Mesenchymal stem cell (in vitro differentiated cells and primary cell): ENCODE measurements at regions not wholly inside any gene's neighbourhood (a gene's known extent, or its start where the extent isn't known, plus 50 kb on each side); places are given as distances from the start of the nearest gene placed in this dataset.

Experiments
- DNase-seq: peaks from one replicate; pipeline ENCODE4 v3.0.0-alpha.2; 2013
- H2AFZ ChIP-seq: one replicate; pipeline ENCODE4 v1.6.1; 2013; ENCODE audit warnings: low read depth, mild to moderate bottlenecking, control low read depth, inconsistent platforms, low read length, moderate library complexity
- H2AK5ac ChIP-seq: 2 replicates; pipeline ENCODE4 v1.6.1; 2013; ENCODE audit warnings: low read length, moderate library complexity, mild to moderate bottlenecking, inconsistent platforms; ENCODE audit not compliant: severe bottlenecking
- H2BK120ac ChIP-seq: one replicate; pipeline ENCODE4 v1.6.1; 2013; ENCODE audit warnings: low read depth, mild to moderate bottlenecking, inconsistent platforms, low read length, moderate library complexity
- H2BK12ac ChIP-seq, 2 experiments: one replicate each; pipeline ENCODE4 v1.6.1; 2013; ENCODE audit warnings: inconsistent platforms in 2 of 2, low read length in 2 of 2, mild to moderate bottlenecking in 2 of 2, moderate library complexity in 2 of 2, control low read depth in 1 of 2
- H2BK15ac ChIP-seq: one replicate; pipeline ENCODE4 v1.6.1; 2013; ENCODE audit warnings: mild to moderate bottlenecking, low read depth, inconsistent platforms; ENCODE audit not compliant: poor library complexity, severe bottlenecking
- H2BK5ac ChIP-seq: 2 replicates; pipeline ENCODE4 v1.6.1; 2013; ENCODE audit warnings: low read depth, mild to moderate bottlenecking, low read length, control low read depth, inconsistent platforms; ENCODE audit not compliant: poor library complexity, severe bottlenecking
- H3K14ac ChIP-seq, 2 experiments: one replicate each; pipeline ENCODE4 v1.6.1; 2013; ENCODE audit warnings: inconsistent platforms in 2 of 2, low read length in 2 of 2, control low read depth in 1 of 2, mild to moderate bottlenecking in 1 of 2, moderate library complexity in 1 of 2
- H3K18ac ChIP-seq, 2 experiments: one replicate each; pipeline ENCODE4 v1.6.1; 2013; ENCODE audit warnings: inconsistent platforms in 2 of 2, low read length in 2 of 2, control low read depth in 1 of 2, low read depth in 1 of 2, mild to moderate bottlenecking in 1 of 2
- H3K23ac ChIP-seq, 2 experiments: one replicate each; pipeline ENCODE4 v1.6.1; 2013; ENCODE audit warnings: inconsistent platforms in 2 of 2, low read length in 2 of 2, mild to moderate bottlenecking in 2 of 2, moderate library complexity in 2 of 2, control low read depth in 1 of 2
- H3K27ac ChIP-seq: 2 replicates; pipeline ENCODE4 v1.5.1; 2013; ENCODE audit warnings: mild to moderate bottlenecking, moderate library complexity, low read length, control low read depth, inconsistent platforms; ENCODE audit not compliant: poor library complexity, severe bottlenecking
- H3K27me3 ChIP-seq, 2 experiments: 2 replicates each; pipeline versions ENCODE4 v1.6.1 to v1.7.0; 2013; ENCODE audit warnings: low read length in 2 of 2, mild to moderate bottlenecking in 2 of 2, moderate library complexity in 2 of 2, control low read depth in 1 of 2, inconsistent platforms in 1 of 2; ENCODE audit not compliant: control insufficient read depth in 1 of 2, insufficient read depth in 1 of 2
- H3K36me3 ChIP-seq, 2 experiments: 2 replicates each; pipeline versions ENCODE4 v1.6.1 to v1.7.0; 2013; ENCODE audit warnings: low read length in 2 of 2, control low read depth in 1 of 2, inconsistent platforms in 1 of 2, low read depth in 1 of 2, mild to moderate bottlenecking in 1 of 2; ENCODE audit not compliant: insufficient read depth in 2 of 2, control insufficient read depth in 1 of 2
- H3K4ac ChIP-seq, 2 experiments: one replicate each; pipeline ENCODE4 v1.6.1; 2013; ENCODE audit warnings: inconsistent platforms in 2 of 2, low read length in 2 of 2, mild to moderate bottlenecking in 2 of 2, moderate library complexity in 2 of 2, control low read depth in 1 of 2, low read depth in 1 of 2
- H3K4me1 ChIP-seq: 2 replicates; pipeline ENCODE4 v1.6.1; 2013; ENCODE audit warnings: low read depth, low read length, control low read depth; ENCODE audit not compliant: control insufficient read depth, insufficient read depth
- H3K4me2 ChIP-seq: 2 replicates; pipeline ENCODE4 v1.6.1; 2013; ENCODE audit warnings: low read length, mild to moderate bottlenecking, inconsistent platforms; ENCODE audit not compliant: poor library complexity, severe bottlenecking
- H3K4me3 ChIP-seq, 2 experiments: 2 replicates each; pipeline versions ENCODE4 v1.5.1 to v1.7.0; 2013; ENCODE audit warnings: low read length in 2 of 2, mild to moderate bottlenecking in 2 of 2, control low read depth in 1 of 2, low read depth in 1 of 2; ENCODE audit not compliant: insufficient read depth in 1 of 2
- H3K79me1 ChIP-seq: replicated peaks from 2 replicates; pipeline ENCODE4 v1.6.1; 2013; ENCODE audit warnings: mild to moderate bottlenecking, control low read depth, low read length, inconsistent platforms; ENCODE audit not compliant: poor library complexity, severe bottlenecking
- H3K9ac ChIP-seq: 2 replicates; pipeline ENCODE4 v1.7.0; 2013; ENCODE audit warnings: mild to moderate bottlenecking, low read length, moderate library complexity
- H3K9me3 ChIP-seq: 2 replicates; pipeline ENCODE4 v1.7.0; 2013; ENCODE audit warnings: mild to moderate bottlenecking, low read length; ENCODE audit not compliant: control insufficient read depth
- H4K8ac ChIP-seq: one replicate; pipeline ENCODE4 v1.6.1; 2013; ENCODE audit warnings: inconsistent platforms, mild to moderate bottlenecking, low read length, moderate library complexity
- H4K91ac ChIP-seq: one replicate; pipeline ENCODE4 v1.6.1; 2013; ENCODE audit warnings: mild to moderate bottlenecking, low read length, inconsistent platforms
- WGBS: methylation state at CpG from one replicate; pipeline ENCODE4 v1.1.7; 2013; ENCODE audit warnings: mixed read lengths; 5-methylcytosine and 5-hydroxymethylcytosine counted together

- no peak overlapping the region for H2AK5ac ChIP-seq
- DNase-seq = no peak
- H2BK15ac ChIP-seq = no peak overlapping the region
- peaks cover 0 to 8% of the 10 kb centered on the region in 2 experiments for H3K27me3 ChIP-seq
- no peak overlapping the region for H2AFZ ChIP-seq
- H4K91ac ChIP-seq = no peak overlapping the region
- H2BK12ac ChIP-seq = no peak overlapping the region
- no peak overlapping the region for H3K4me2 ChIP-seq
- no peak overlapping the region for H3K4ac ChIP-seq
- H3K18ac ChIP-seq = no peak overlapping the region
- no peak overlapping the region for H4K8ac ChIP-seq
- peaks cover 5% of the 10 kb centered on the region for H3K4me1 ChIP-seq
- no peaks in the 10 kb centered on the region for H3K9me3 ChIP-seq
- no peak overlapping the region for H3K4me3 ChIP-seq
- no peaks in the 10 kb centered on the region for H3K36me3 ChIP-seq
- no peaks in the 10 kb centered on the region for H3K79me1 ChIP-seq
- no peak overlapping the region for H2BK120ac ChIP-seq
- WGBS = 95% methylated on average over 17 of the region's 18 CpGs
- H2BK5ac ChIP-seq = no peak overlapping the region
- H3K14ac ChIP-seq = no peak overlapping the region
- H3K23ac ChIP-seq = no peak overlapping the region
- H3K27ac ChIP-seq = no peak overlapping the region
- no peak overlapping the region for H3K9ac ChIP-seq
Measured at GRCh38 chr11:70572974-70573260, 174.6 kb downstream of the CTTN start.

DNA sequence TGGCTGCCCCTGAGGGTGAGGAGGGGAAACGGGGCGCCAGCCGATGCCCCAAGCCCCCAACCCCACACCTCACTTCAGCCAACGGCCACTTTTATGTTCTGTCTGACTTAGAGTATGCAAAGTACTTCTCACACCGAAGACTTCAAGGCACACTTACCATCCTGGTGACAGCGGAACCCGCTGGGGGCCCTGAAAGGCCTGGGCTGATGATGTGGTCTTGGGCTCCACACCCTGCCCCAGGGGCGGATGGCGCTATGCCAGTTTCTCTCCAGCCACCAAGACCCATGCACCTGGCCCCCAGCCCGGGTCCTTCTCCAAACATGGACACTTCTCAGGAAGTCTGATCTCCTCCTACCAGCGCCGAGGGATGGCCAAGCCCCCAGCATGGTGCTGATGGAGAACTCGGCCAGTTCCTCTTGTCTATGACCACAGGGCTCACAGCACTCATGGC, 175.4 kb downstream of the CTTN start:
- Histone ChIP-seq H4K91ac (no peak overlapping the region), H2BK12ac (no peak overlapping the region), H3K9ac (no peak overlapping the region), H3K23ac (no peak overlapping the region), H2AK5ac (no peak overlapping the region), H2BK120ac (no peak overlapping the region), H3K14ac (no peak overlapping the region), H3K79me1 (no peaks in the 10 kb centered on the region), H3K4me2 (no peak overlapping the region), H2BK5ac (no peak overlapping the region), H3K36me3 (no peaks in the 10 kb centered on the region), H3K18ac (no peak overlapping the region), H3K4ac (no peak overlapping the region), H2BK15ac (no peak overlapping the region), H3K4me1 (peaks cover 5% of the 10 kb centered on the region), H3K9me3 (no peaks in the 10 kb centered on the region), H3K27me3 (peaks cover 0 to 8% of the 10 kb centered on the region in 2 experiments), H3K4me3 (no peak overlapping the region), H3K27ac (no peak overlapping the region), H4K8ac (no peak overlapping the region), H2AFZ (no peak overlapping the region)
- WGBS = 88% methylated on average over 13 of the region's 13 CpGs
- no peak for DNase-seq

GRCh38 chr11:70574725-70575347, 176.5 kb downstream of the CTTN start:
- H3K4ac ChIP-seq = no peak overlapping the region
- H3K36me3 ChIP-seq = no peaks in the 10 kb centered on the region
- H3K79me1 ChIP-seq = no peaks in the 10 kb centered on the region
- H2AFZ ChIP-seq = no peak overlapping the region
- H2BK15ac ChIP-seq = no peak overlapping the region
- no peak overlapping the region for H2BK12ac ChIP-seq
- no peaks in the 10 kb centered on the region for H3K9me3 ChIP-seq
- no peak overlapping the region for H2BK5ac ChIP-seq
- WGBS = 87% methylated on average over 11 of the region's 12 CpGs
- H3K18ac ChIP-seq = no peak overlapping the region
- H3K23ac ChIP-seq = no peak overlapping the region
- no peak overlapping the region for H3K9ac ChIP-seq
- H3K4me3 ChIP-seq = no peak overlapping the region
- peaks cover 3% of the 10 kb centered on the region for H3K4me1 ChIP-seq
- H3K4me2 ChIP-seq = no peak overlapping the region
- no peak overlapping the region for H3K14ac ChIP-seq
- H3K27ac ChIP-seq = no peak overlapping the region
- DNase-seq = no peak
- no peak overlapping the region for H2BK120ac ChIP-seq
- peaks cover 0 to 8% of the 10 kb centered on the region in 2 experiments for H3K27me3 ChIP-seq
- H4K91ac ChIP-seq = no peak overlapping the region
- no peak overlapping the region for H4K8ac ChIP-seq
- H2AK5ac ChIP-seq = no peak overlapping the region

DNA sequence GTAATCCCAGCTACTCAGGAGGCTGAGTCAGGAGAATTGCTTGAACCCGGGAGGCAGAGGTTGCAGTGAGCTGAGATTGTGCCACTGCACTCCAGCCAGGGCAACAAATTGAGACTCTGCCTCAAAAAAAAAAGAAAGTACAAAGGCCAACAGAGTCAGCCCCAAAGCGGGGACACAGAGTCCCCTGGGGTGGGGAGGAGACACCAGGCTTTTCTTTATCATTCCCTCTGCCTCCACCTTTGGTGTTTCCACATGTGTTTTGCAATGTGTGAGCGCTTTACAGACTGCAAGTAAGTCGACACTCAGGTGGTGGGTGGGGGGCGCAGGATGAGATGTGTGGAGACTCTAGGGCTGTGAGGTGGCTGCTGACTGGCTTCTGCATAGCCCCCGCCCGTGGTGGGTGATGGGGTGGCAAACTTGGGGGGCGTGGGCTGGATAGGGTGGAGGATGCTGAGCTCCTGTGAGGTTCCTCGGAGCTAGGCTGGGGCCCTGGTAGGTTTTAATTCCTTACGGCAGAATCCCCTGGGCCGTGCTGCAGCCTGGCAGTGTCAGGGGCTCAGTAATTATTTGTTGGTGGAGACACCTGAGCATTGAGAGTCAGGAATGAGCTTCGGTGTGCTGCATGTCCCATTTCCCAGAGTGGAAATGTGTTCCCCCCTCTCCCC, 177.2 kb downstream of the CTTN start:
- no peak overlapping the region for H3K27ac ChIP-seq
- no peak overlapping the region for H2BK15ac ChIP-seq
- no peak overlapping the region for H2BK12ac ChIP-seq
- no peak overlapping the region for H3K18ac ChIP-seq
- H2AK5ac ChIP-seq = no peak overlapping the region
- peaks cover 0 to 8% of the 10 kb centered on the region in 2 experiments for H3K27me3 ChIP-seq
- WGBS = 87% methylated on average over 12 of the region's 12 CpGs
- H3K14ac ChIP-seq = no peak overlapping the region
- no peak overlapping the region for H3K9ac ChIP-seq
- H3K4me2 ChIP-seq = no peak overlapping the region
- H2AFZ ChIP-seq = no peak overlapping the region
- no peaks in the 10 kb centered on the region for H3K9me3 ChIP-seq
- no peak overlapping the region for H2BK120ac ChIP-seq
- no peaks in the 10 kb centered on the region for H3K79me1 ChIP-seq
- H2BK5ac ChIP-seq = no peak overlapping the region
- no peak overlapping the region for H3K4me3 ChIP-seq
- H4K8ac ChIP-seq = no peak overlapping the region
- H3K23ac ChIP-seq = no peak overlapping the region
- DNase-seq = no peak
- no peak overlapping the region for H3K4ac ChIP-seq
- no peaks in the 10 kb centered on the region for H3K36me3 ChIP-seq
- H3K4me1 ChIP-seq = peaks cover 3% of the 10 kb centered on the region
- H4K91ac ChIP-seq = no peak overlapping the region
